HG02938 (cell line): ENCODE measurements at regions not wholly inside any gene's neighbourhood (a gene's known extent, or its start where the extent isn't known, plus 50 kb on each side); places are given as distances from the start of the nearest gene placed in this dataset.
"Not testable (repeated sequence)": the region's sequence is repeated elsewhere in the genome, so short reads cannot be mapped to it uniquely, and the experiment has no call there.

Source experiments
- ATAC-seq: cut with Tn5 transposase; IDR thresholded peaks from one replicate; pipeline ENCODE4 v1.9.1; 2021; ENCODE audit warnings: mild to moderate bottlenecking, moderate library complexity; ENCODE audit not compliant: unreplicated experiment

- ATAC-seq, result no peak
These were observed 470.0 kb upstream of the GCFC2 start for GRCh38 chr2:76180676-76181075.

DNA sequence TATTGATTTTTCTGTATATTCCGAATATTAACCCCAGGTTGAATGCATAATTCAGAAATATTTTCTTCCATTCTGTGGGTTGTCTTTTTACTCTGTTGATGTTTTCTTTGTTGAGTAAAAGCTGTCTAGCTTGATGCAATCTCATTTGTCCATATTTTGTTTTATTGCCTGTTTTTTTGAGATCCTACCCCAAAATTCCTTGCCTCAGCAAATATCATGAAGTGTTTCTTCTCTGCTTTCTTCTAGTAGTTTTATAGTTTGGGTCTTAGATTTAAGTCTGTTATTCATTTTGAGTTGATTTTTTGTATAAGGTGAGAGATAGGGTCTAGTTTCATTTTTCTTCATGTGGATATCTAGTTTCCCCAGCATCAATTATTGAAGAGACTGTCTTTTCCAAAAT, 467.9 kb upstream of the GCFC2 start:
- no peak for ATAC-seq

DNA sequence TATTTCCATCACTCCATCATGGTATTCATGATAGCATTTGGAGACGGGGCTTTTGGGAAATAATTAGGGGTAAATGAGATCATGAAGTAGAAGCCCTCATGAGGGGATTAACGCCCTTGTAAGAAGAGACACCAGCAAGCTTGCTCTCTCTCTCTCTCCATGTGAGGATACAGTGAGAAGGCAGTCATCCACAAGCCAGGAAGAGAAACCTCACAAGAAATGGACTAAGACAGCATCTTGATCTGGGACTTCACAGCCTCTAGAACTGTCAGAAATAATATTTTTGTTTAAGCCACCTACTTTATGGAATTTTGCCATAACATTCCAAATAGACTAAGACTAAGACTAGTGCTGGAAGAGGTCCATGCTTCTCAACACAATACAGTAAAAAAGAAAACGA, 464.6 kb upstream of the GCFC2 start:
- ATAC-seq, result no peak

DNA sequence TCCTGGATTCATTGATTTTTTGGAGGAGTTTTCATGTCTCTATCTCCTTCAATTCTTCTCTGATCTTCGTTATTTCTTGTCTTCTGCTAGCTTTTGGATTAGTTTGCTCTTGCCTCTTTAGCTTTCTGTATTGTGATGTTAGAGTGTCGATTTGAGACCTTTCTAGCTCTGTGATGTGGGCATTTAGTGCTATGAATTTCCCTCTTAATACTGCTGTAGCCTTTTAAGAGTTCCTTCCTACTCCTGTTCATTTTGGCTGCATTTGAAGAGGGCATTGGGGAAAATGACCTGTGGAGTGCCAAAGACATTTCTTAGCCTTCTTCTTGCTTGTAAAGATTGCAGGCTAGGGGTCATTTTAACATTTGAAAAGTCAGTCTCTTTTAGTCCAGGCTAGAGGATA, 463.8 kb upstream of the GCFC2 start:
- no peak for ATAC-seq

DNA sequence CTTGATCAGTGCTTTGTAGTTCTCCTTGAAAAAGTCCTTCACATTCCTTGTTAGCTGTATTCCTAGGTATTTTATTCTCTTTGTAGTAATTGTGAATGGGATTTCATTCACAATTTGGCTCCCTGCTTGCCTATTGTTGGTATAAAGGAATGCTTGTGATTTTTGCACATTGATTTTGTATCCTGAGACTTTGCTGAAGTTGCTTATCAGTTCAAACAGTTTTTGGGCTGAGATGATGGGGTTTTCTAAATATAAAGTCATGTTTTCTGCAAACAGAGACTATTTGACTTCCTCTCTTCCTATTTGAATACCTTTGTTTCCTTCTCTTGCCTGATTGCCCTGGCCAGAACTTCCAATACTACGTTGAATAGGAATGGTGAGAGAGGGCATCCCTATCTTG, 462.5 kb upstream of the GCFC2 start:
- not testable (repeated sequence) for ATAC-seq

- not testable (repeated sequence) for ATAC-seq
These were observed 461.5 kb upstream of the GCFC2 start for GRCh38 chr2:76172154-76172595.

GRCh38 chr2:76170856-76171255, 460.1 kb upstream of the GCFC2 start:
- ATAC-seq, result no peak

DNA sequence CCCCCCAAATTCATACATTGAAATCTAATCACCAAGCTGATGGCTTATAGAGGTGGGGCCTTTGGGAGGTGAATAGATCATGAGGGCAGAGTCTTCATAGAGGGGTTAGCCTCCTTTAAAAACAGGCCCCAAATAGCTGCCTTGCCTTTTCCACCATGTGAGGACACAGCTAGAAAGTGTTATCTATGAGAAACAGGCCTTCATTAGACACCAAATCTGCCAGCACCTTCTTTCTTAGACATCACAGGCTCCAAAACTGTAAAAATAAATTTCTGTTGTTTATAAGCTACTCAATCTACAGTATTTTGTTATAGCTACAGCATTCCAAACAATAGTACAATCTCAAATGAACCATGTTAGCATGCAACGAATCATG, 459.3 kb upstream of the GCFC2 start:
- no peak for ATAC-seq

DNA sequence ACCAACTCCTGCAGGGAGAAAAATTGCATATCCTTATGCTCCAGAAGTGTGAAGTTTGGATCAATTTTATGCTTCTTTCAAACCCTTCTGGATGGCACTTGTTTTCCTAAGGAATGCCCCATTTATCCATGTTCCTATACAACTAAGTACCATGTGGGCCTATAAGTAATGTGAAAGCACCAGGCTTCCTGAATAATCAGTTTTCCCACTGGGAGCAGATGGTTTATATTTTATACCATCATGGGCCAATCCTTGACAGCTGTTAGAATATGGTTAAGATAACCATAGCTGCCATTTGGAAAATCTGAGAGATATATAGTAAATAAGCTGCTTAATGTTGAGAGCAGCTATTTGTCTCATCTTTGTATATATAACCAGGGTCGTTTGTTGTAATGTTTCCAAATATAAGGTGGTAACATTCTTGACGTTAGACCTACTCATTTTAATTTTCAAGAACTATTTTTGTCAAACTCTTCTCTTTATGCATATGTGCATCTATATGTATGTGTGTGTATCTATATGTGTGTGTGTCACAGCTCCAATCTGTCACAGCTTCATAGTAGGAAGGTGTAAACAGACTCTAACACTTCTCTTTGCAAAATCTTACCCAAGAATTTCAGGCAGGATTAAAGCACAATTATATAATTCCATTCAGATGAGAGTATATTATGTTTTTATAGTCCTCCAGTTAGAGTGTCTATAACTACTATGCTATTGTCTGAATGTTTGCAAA, 458.7 kb upstream of the GCFC2 start:
- no peak for ATAC-seq

DNA sequence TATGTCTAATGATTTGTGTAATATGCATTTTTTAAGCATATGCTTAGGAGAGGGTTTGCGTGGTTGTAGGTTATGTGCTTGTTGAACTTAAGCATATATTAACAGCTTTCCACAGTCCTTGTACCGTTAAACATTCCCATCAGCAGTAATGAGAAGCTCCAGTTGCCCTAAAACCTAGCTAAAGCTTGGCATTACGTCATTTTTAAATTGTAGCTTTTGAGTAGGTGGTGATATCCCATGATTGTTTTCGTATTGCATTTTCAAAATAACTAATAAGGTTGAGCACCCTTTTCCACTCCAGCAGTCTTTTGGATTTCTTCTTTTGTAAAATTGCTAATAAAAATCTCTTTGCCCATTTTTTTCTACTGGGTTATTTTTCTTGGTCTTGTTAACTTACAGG, 453.1 kb upstream of the GCFC2 start:
- ATAC-seq, result no peak

- ATAC-seq, result no peak
These were observed 450.0 kb upstream of the GCFC2 start for GRCh38 chr2:76160670-76161069.

GRCh38 chr2:76159042-76159648, 448.4 kb upstream of the GCFC2 start:
- no peak for ATAC-seq

DNA sequence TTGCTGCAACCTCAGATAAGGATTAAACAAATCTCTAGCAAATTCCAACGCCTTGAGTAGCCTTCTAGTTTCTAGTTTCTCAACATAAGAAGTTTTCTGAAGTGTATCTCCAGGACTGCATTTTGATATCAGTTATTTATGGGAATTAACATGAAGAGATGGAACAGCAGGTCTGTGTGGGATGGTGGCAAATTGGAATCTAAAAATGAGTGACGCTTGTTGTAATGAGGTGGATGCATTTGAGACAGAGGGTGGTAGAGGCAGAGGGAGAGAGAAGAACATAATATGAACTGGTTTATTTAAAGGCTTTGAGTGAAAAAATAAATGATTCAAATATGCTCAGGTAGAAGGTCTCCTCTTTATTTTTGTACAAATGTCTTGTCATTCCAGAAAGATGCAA, 446.8 kb upstream of the GCFC2 start:
- ATAC-seq, result no peak

DNA sequence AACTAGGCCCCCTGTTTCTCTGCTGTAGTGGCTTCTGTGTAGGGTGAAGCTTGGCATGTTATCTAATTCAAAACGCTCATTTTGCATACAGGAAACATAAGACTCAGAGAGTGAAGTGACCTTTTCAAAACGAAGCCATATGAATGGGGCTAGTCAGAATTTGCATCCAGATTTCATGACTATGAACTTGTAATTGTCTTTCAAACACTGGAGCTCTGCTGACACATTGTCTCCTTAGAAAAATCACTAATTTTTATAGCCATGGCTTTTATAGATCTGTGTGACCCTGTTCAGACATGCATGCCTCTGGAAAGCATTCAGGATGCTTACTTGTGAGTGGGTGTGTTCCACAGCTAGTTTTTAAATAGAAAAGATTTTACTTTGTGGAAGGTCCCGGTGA, 444.3 kb upstream of the GCFC2 start:
- no peak for ATAC-seq

DNA sequence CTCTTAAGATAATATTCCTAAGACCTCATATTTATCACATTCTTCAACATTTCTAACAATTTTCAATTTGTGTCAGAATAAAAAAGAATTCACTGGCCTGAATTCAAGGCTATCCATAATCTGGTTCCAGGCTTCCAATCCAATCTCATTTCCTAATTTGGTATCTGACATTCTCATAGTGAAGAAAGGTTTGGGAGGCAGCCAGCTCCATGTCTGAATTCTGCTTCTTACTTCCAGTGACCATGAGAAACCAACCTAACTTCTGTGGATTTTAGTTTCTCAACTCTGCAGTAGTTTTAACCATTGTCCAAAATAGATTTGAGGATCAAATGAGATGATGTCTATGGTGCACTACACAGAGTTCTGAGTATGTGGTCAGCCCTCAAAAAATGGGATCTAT, 439.1 kb upstream of the GCFC2 start:
- no peak for ATAC-seq

- not testable (repeated sequence) for ATAC-seq
These were observed 428.6 kb upstream of the GCFC2 start for GRCh38 chr2:76139303-76139702.

DNA sequence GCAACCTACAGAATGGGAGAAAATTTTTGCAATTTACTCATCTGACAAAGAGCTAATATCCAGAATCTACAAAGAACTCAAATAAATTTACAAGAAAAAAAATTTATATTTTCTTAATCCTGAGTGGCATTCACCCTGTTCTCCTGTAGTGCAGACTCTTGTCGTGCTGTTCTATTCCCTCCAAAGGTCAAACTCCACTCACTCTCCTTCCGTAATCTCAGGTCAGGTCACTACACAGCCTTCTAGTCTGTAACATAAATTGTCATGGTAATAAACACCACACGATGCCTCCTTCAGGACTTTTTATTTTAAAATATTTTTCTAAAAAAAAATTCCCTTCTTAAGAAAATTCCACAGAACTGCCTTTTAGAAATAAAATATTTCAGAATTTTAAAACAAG, 417.9 kb upstream of the GCFC2 start:
- no peak for ATAC-seq

DNA sequence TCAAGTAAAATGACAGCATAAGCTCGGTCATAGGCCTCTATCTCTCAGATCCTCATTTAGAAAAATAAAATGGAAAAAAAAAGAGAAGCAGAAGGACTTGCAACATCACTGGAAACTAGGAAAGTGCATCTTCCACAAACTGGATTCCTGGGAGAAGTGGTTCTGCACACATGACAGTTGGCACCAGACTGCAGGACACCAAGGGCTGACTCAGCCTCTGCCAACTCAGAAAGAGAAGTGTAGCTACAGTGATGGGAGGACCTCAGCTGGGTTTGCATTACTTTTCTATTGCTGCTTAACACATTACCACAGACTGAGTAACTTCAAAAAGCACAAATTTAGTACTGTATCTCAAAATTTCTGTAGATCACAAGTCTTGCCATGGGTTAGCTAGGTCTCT, 409.5 kb upstream of the GCFC2 start:
- ATAC-seq, result no peak

DNA sequence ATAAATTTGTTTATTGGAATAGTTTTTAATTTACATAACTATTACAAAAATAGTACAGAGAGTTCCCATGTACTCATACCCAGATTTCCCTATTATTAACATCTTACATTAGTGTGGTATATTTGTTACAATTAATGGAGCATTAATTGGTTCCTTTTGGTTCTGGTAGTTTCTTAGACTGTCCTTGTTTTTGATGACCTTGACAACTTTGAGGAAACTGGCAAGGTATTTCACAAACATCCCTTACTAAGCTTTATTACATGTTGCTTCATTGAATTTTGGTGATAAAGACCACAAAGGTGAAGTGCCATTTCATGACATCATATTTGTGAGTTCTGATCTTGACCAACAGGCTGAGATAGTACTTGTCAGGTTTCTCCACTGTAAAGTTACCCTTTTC, 379.0 kb upstream of the GCFC2 start:
- no peak for ATAC-seq

DNA sequence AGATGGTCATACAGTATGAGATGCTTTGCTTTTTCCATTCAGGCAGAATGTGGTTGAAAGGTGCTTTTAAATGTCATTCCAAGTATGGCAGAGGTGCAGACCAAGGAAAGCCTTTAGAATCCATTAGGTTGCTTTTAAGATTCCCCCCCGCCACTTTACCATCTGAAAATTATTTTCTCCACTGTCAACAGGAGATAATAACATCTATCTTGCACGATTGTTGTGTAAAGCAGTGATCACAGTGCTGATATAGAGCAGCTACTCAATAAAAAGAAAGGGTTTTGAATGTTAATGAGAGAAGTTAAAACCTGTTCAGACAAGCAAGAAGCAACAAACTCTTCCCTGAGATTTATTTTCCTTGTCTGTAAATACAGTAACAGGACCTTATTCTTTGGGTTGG, 372.5 kb upstream of the GCFC2 start:
- no peak for ATAC-seq

DNA sequence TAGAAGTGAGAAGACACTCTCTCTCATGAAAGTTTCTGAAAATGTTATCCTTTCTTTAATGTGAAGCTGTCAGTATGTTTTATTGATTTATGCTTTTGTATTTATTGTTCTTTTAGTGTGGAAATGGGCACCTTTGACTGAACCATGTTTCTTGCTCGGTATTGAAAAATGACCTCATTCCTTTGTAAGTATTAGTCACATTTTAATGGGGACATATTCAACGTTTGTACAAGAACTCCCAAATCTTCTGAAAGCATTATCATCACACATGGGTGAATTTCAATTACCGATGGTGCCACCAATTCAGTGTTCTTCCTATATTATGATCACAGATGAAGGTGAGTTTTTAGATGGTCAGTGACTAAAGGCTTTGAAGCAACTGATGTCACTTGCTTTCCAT, 371.8 kb upstream of the GCFC2 start:
- no peak for ATAC-seq

GRCh38 chr2:76080154-76080553, 369.4 kb upstream of the GCFC2 start:
- ATAC-seq, result no peak

DNA sequence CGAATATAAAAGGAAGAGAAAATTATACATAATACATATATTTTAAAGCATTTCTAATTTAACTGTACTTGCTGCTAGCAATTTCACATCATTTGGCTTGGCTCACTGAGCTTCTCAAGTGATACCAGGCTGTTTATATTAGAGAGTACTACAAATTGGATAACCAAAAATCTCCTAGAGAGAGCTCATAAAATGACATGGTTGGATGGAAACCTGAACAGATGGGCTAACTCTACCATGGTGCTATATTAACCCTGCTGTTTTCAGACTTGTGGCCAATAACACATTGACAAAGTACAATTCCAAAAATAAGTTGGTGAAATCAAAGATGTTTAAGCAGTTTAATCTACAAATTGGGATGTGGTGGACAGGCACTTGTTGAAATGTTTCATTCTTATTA, 364.4 kb upstream of the GCFC2 start:
- no peak for ATAC-seq
